SK-N-SH (cell line): ENCODE measurements at regions not wholly inside any gene's neighbourhood (a gene's known extent, or its start where the extent isn't known, plus 50 kb on each side); places are given as distances from the start of the nearest gene placed in this dataset.

Source experiments
- CTCF ChIA-PET: fragments of 300-600, 350-600 bp; formaldehyde crosslinking; extraction: SDS; loops from one replicate; lab custom pipeline; 2021; lab: Yijun Ruan, JAX
- POLR2A ChIA-PET: fragments of 350-600 bp; sonication (Branson Sonifier 250); formaldehyde crosslinking; extraction: SDS; loops from one replicate; lab custom pipeline; 2020; ENCODE audit warnings: antibody characterized with exemption, inconsistent platforms; lab: Yijun Ruan, JAX
- DNase-seq: peaks from one replicate; pipeline ENCODE4 v3.0.0; 2012
- H2AFZ ChIP-seq: fragments of 200-600 bp; sonication (generic); 2 replicates; pipeline ENCODE4 v1.8.1; 2016; ENCODE audit warnings: antibody characterized with exemption, mild to moderate bottlenecking, low read depth
- H3F3A ChIP-seq: fragments of 200-600 bp; sonication (generic); replicated peaks from 2 replicates; pipeline ENCODE3; 2016; ENCODE audit warnings: antibody characterized with exemption, mild to moderate bottlenecking; ENCODE audit not compliant: insufficient read depth
- H3K27ac ChIP-seq, 2 experiments: fragments of 200-500 bp in 1 of 2; fragments of 200-600 bp in 1 of 2; sonication (Bioruptor generic) in 1 of 2; sonication (generic), shearing (Covaris generic) in 1 of 2; 2 replicates each; pipeline versions ENCODE4 v1.5.1 to v1.6.1; 2014 to 2016; ENCODE audit warnings: low read depth in 2 of 2, inconsistent platforms in 1 of 2, low read length in 1 of 2, mild to moderate bottlenecking in 1 of 2, mixed read lengths in 1 of 2
- H3K27me3 ChIP-seq: fragments of 200-600 bp; sonication (generic), shearing (Covaris generic); 2 replicates; pipeline ENCODE4 v1.6.1; 2016; ENCODE audit warnings: mixed run types; ENCODE audit not compliant: insufficient read depth
- H3K36me3 ChIP-seq, 2 experiments: fragments of 200-500 bp in 1 of 2; fragments of 200-600 bp in 1 of 2; sonication (Bioruptor generic) in 1 of 2; sonication (generic) in 1 of 2; replicated peaks in 1 of 2; 2 replicates each; pipeline versions ENCODE3 to v1.5.1; 2014 to 2016; ENCODE audit warnings: low read length in 1 of 2, mild to moderate bottlenecking in 1 of 2; ENCODE audit not compliant: insufficient read depth in 2 of 2, control insufficient read depth in 1 of 2
- H3K4me1 ChIP-seq, 2 experiments: fragments of 200-500 bp in 1 of 2; fragments of 200-600 bp in 1 of 2; sonication (Bioruptor generic) in 1 of 2; sonication (generic), shearing (Covaris generic) in 1 of 2; 2 replicates each; pipeline versions ENCODE4 v1.5.1 to v1.6.1; 2014 to 2016; ENCODE audit warnings: low read depth in 1 of 2, low read length in 1 of 2, mixed run types in 1 of 2; ENCODE audit not compliant: insufficient read depth in 2 of 2, control insufficient read depth in 1 of 2
- H3K4me2 ChIP-seq: fragments of 200-600 bp; sonication (generic), shearing (Covaris generic); 2 replicates; pipeline ENCODE4 v1.6.1; 2017; ENCODE audit warnings: mixed run types
- H3K4me3 ChIP-seq, 2 experiments: fragments of 200-500 bp in 1 of 2; fragments of 200-600 bp in 1 of 2; sonication (Bioruptor generic) in 1 of 2; sonication (generic), shearing (Covaris generic) in 1 of 2; 2 replicates each; pipeline versions ENCODE4 v1.5.1 to v1.8.1; 2014 to 2016; ENCODE audit warnings: low read depth in 2 of 2, inconsistent platforms in 1 of 2, low read length in 1 of 2, mild to moderate bottlenecking in 1 of 2, mixed read lengths in 1 of 2, moderate library complexity in 1 of 2
- H3K79me2 ChIP-seq: fragments of 200-600 bp; sonication (generic); 2 replicates; pipeline ENCODE4 v1.8.1; 2017; ENCODE audit warnings: mild to moderate bottlenecking; ENCODE audit not compliant: insufficient read depth
- H3K9ac ChIP-seq: fragments of 200-600 bp; sonication (generic); 2 replicates; pipeline ENCODE4 v1.6.1; 2017; ENCODE audit warnings: mixed run types
- H3K9me2 ChIP-seq: fragments of 200-600 bp; sonication (generic); 2 replicates; pipeline ENCODE4 v1.6.1; 2017; ENCODE audit warnings: mixed run types
- H3K9me3 ChIP-seq: fragments of 200-600 bp; sonication (generic); 2 replicates; pipeline ENCODE4 v1.6.1; 2017; ENCODE audit warnings: mixed run types, mild to moderate bottlenecking, moderate library complexity
- H4K20me1 ChIP-seq: fragments of 200-600 bp; sonication (generic); 2 replicates; pipeline ENCODE4 v1.6.1; 2017; ENCODE audit warnings: mild to moderate bottlenecking, mixed run types; ENCODE audit not compliant: insufficient read depth
- CHD2 ChIP-seq: fragments of 150-350 bp; IDR thresholded peaks from 2 replicates; pipeline ENCODE4 v1.6.1; 2018; ENCODE audit warnings: low read length; ENCODE audit not compliant: partially characterized antibody
- ELF1 ChIP-seq: IDR thresholded peaks from 2 replicates; pipeline ENCODE4 v1.4.0; 2012
- EZH2phosphoT487 ChIP-seq: fragments of 200-600 bp; sonication (generic); IDR thresholded peaks from 2 replicates; pipeline ENCODE4 v1.6.1; 2017; ENCODE audit warnings: low read depth, mixed run types, mild to moderate bottlenecking, antibody characterized with exemption, moderate library complexity, borderline replicate concordance
- FOSL2 ChIP-seq: IDR thresholded peaks from 2 replicates; pipeline ENCODE4 v1.4.0; 2012; ENCODE audit warnings: low read depth, mild to moderate bottlenecking, moderate library complexity, borderline replicate concordance
- FOXJ3 ChIP-seq: sonication (generic); formaldehyde crosslinking; IDR thresholded peaks from 2 replicates; pipeline ENCODE4 v1.5.1; 2020; ENCODE audit warnings: mild to moderate bottlenecking, missing genetic modification reagents
- GABPA ChIP-seq: IDR thresholded peaks from 2 replicates; pipeline ENCODE4 v1.4.0; 2012; ENCODE audit warnings: low read depth, mild to moderate bottlenecking
- GATA2 ChIP-seq: sonication (generic); formaldehyde crosslinking; IDR thresholded peaks from 2 replicates; pipeline ENCODE4 v1.5.0; 2020; ENCODE audit warnings: mild to moderate bottlenecking, missing genetic modification reagents
- JUND ChIP-seq: IDR thresholded peaks from 2 replicates; pipeline ENCODE4 v1.4.0; 2012
- MXI1 ChIP-seq: IDR thresholded peaks from 2 replicates; pipeline ENCODE4 v1.6.1; 2012; ENCODE audit warnings: mild to moderate bottlenecking, low read depth, low read length, improper control_type of control experiment
- NFIC ChIP-seq: IDR thresholded peaks from 2 replicates; pipeline ENCODE4 v1.4.0; 2012; ENCODE audit warnings: borderline replicate concordance
- NRF1 ChIP-seq: IDR thresholded peaks from 2 replicates; pipeline ENCODE4 v1.6.1; 2012; ENCODE audit warnings: low read depth, mild to moderate bottlenecking, low read length
- RFX5 ChIP-seq: IDR thresholded peaks from 2 replicates; pipeline ENCODE4 v1.6.1; 2012; ENCODE audit warnings: mild to moderate bottlenecking, improper control_type of control experiment, low read length
- SIN3A ChIP-seq: IDR thresholded peaks from 2 replicates; pipeline ENCODE4 v1.6.1; 2012; ENCODE audit warnings: low read depth, mild to moderate bottlenecking, low read length, moderate library complexity, borderline replicate concordance
- TCF12 ChIP-seq: IDR thresholded peaks from 2 replicates; pipeline ENCODE4 v1.4.0; 2012
- TEAD4 ChIP-seq: IDR thresholded peaks from 2 replicates; pipeline ENCODE4 v1.4.0; 2012; ENCODE audit warnings: mild to moderate bottlenecking, borderline replicate concordance; ENCODE audit not compliant: insufficient read depth
- USF1 ChIP-seq: IDR thresholded peaks from 2 replicates; pipeline ENCODE4 v1.4.0; 2012; ENCODE audit warnings: low read depth, borderline replicate concordance
- WGBS: methylation state at CpG from one replicate; pipeline ENCODE4 v1.1.6; 2017; ENCODE audit warnings: low lambda C conversion rate; 5-methylcytosine and 5-hydroxymethylcytosine counted together

- Histone ChIP-seq H3K9me3 (no peaks in the 10 kb centered on the region), H4K20me1 (no peaks in the 10 kb centered on the region), H3K79me2 (no peaks in the 10 kb centered on the region), H3K4me2 (no peak overlapping the region), H3K27ac (no peak overlapping the region), H3K4me3 (no peak overlapping the region), H3K9me2 (no peaks in the 10 kb centered on the region), H2AFZ (no peak overlapping the region), H3K36me3 (no peaks in the 10 kb centered on the region), H3K9ac (no peak overlapping the region), H3F3A (no peaks in the 10 kb centered on the region), H3K4me1 (no peaks in the 10 kb centered on the region), H3K27me3 (no peaks in the 10 kb centered on the region)
- ChIA-PET POLR2A (no interaction called here), CTCF (no interaction called here)
- no peak for DNase-seq
- no peak for TF ChIP-seq JUND
- TF ChIP-seq ELF1, result no peak
- no peak for TF ChIP-seq FOSL2
- TF ChIP-seq USF1, result no peak
- TF ChIP-seq SIN3A, result no peak
- no peak for TF ChIP-seq FOXJ3 (CRISPR knock-in tag)
- no peak for TF ChIP-seq RFX5
- TF ChIP-seq MXI1, result no peak
- TF ChIP-seq TEAD4, result no peak
- TF ChIP-seq EZH2phosphoT487, result no peak
- no peak for TF ChIP-seq NRF1
- 0% methylated on average over 3 of the region's 3 CpGs for WGBS
Observed at GRCh38 chr4:180120068-180120467, 2123.1 kb upstream of the TENM3 start.

DNA sequence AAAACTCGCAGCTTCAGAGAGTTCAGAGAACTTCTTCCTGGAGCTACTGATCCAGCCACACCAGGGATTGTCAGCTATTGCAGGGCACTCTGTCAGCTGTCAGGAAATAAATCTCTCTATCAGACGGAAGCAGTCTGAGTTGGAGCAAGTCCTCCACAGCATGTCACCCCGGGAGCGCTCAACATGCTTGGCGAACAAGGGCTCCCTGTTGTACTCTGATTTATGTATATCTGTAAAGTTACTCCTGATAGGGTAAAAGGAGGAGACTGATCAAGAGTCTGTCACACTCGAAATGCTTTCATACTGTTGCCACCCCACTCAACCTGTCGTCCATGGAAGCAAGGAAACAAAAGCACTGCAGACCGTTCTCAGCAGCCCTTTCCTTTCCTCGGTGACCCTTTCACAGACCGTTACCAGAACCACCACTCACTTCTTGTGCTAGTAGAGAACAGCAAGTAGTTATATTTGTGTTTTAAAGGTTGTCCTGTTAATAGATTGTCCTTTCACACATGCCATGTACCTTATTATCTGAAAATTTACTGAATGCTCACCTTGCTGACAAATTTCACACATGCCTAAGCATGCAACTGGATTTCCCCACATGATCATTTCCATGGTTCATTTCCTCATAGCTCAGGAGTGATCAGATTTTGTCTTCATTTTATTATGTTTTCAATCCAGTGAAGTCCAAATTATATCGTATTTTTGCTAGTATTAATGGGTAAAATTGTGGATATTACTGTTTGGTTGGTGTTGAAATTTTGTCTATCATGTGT is 2108.9 kb upstream of the TENM3 start:
- Histone ChIP-seq H3K27me3 (no peaks in the 10 kb centered on the region), H3K27ac (no peak overlapping the region), H3F3A (no peaks in the 10 kb centered on the region), H3K9me3 (no peaks in the 10 kb centered on the region), H4K20me1 (no peaks in the 10 kb centered on the region), H3K9me2 (no peaks in the 10 kb centered on the region), H3K4me2 (peak overlapping the region; percentile 33; the same call in 1 of the 2 replicates), H3K4me1 (no peaks in the 10 kb centered on the region), H3K79me2 (no peaks in the 10 kb centered on the region), H3K9ac (no peak overlapping the region), H3K4me3 (no peak overlapping the region), H2AFZ (no peak overlapping the region), H3K36me3 (no peaks in the 10 kb centered on the region)
- TF ChIP-seq GATA2 (no peak), NFIC (no peak), FOSL2 (no peak), TCF12 (no peak), GABPA (no peak), CHD2 (no peak)
- ChIA-PET CTCF (interaction anchor here (1.1 kb wide), 1 partner anchor 35 kb away, joined by 3 read pairs; no protein-coding TSS in a partner anchor), POLR2A (no interaction called here)
- no peak for DNase-seq
- WGBS, result 3% methylated on average over 10 of the region's 11 CpGs
